GM21619 (cell line): ENCODE measurements at regions not wholly inside any gene's neighbourhood (a gene's known extent, or its start where the extent isn't known, plus 50 kb on each side); places are given as distances from the start of the nearest gene placed in this dataset.

ENCODE experiments used
- ATAC-seq: cut with Tn5 transposase; IDR thresholded peaks from one replicate; pipeline ENCODE4 v1.9.1; 2021; ENCODE audit not compliant: unreplicated experiment

DNA sequence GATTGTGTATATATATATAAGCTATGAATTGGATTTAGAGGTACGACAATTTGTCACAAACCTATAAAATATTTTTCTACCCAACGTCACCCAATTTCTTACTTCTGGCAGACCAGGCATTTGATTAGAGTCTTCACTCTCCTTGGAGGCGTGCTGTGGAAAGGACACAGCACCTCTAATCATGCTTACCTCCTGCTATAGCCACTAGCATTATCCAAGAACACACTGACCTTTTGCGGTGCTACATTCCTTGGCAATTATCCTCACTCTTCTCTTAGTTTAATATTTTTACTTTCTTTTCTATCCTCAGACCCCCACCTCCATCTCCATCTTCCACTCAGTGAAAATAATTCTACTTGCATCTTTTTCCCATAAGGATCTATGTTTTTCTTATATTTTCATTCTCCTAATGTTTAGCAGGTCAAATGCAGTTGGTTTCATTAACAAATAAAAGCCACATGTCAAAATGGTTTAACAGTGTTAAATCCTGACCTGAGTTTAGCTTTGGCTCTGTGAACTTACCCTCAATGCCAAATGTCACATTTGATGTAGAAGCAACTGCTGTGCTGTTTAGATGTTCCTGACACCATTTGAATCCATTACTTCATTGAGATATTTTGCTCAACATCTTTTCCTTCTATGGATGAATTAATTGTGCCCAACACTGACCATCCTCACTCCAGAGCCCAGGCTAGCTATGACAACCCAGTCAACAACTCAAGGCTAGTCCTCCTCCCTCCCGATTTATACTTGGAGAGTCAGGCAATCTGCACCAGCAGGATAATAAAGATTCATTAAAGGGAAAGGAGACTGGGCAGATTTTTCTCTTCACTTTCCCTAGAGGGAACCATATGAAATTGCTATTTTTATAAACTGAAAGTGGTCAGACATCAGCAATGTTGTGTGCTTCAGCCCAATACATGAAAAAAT, 240.5 kb downstream of the MREG start:
- ATAC-seq: no peak

DNA sequence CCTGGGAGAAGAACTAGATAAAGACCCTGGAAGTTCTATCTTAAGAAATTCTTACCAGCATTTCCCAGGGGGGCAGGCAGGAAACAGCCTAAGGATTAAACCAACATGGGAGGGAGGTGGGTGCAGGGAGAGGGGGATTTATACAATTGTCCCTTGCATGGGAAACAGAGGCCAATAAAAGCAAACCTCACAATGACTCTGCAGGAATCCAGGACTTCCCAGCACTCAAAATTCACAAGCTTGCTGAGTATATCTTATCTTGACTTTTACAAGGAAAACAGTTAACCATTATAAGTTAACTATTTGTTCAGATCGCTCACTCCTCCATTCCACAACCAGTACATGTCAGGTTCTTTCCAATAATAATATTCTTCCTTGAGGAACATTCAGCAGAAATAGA, 241.3 kb downstream of the MREG start:
- ATAC-seq: no peak

DNA sequence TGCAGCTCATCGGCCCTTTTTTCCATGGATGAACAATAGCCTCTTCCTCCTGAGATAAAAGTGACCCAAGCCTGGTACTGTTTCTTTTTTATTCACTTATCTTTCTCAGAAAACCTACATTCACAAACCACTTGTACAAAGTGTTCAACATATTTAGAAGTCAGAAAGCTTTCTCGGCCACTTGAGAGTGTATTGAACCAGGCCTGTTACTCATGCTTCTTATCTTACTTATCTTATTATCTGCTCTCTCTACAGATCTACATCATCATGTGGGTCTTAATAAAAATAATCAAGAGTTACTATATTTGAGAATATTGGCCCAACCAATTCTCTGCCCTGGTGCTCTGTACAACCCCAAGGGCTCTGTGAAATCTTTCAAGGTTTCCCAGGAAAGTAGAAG, 242.1 kb downstream of the MREG start:
- no peak for ATAC-seq

DNA sequence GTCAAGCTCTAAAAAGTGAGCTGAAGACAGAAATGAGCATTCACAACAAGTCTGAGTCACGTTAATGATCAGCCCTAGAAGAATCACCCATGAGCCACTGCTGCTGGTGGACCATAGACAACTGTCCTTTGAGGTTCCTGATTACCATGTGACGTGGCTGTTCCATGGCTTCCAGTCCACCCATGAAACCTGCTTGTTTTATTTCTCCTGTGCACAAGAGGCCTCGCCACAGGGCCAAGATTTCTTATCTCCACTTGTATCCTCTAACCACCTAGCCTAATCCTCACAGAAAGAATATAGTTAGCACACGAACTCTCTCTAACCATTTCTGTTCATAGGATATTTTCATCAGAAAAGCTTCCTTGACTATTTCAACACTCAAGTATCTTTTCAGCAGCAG, 242.7 kb downstream of the MREG start:
- no peak for ATAC-seq

DNA sequence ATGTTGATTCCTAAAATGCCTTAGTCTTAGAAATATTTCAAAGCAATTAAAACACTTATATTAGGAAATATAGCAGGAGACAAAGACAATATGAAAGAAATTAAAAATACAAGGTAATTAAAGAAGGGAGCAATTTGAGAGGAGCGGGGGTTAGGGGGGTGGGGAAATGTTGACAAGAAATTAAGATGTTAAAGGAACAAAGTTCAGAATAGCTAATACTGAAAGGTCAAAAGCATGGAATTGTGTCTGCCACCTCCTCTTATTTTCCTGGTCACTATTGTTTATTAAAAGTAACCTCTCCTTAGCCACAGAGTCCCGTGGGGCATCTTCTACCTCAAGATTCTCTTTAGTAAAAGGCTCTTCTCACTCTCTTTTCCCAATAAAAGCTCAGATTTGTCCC, 244.1 kb downstream of the MREG start:
- ATAC-seq: no peak

DNA sequence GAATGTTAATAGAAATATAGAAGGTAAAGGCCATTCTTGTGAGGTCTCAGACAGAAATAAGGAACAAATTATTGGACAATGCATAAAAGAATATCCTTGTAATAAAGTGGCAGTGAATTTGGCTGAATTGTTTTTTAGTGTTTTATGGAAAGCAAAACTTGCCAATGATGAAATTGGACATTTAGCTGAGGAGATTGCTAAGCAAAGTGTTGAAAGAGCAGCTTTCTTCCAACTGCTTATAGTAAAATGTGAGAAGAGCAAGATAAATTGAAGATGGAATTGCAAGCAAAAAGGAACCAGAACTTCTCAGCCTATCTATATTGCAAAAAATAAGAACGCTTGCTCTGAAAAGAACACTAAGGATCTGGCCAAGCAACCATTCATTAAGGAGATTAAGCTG, 245.7 kb downstream of the MREG start:
- ATAC-seq: no peak

DNA sequence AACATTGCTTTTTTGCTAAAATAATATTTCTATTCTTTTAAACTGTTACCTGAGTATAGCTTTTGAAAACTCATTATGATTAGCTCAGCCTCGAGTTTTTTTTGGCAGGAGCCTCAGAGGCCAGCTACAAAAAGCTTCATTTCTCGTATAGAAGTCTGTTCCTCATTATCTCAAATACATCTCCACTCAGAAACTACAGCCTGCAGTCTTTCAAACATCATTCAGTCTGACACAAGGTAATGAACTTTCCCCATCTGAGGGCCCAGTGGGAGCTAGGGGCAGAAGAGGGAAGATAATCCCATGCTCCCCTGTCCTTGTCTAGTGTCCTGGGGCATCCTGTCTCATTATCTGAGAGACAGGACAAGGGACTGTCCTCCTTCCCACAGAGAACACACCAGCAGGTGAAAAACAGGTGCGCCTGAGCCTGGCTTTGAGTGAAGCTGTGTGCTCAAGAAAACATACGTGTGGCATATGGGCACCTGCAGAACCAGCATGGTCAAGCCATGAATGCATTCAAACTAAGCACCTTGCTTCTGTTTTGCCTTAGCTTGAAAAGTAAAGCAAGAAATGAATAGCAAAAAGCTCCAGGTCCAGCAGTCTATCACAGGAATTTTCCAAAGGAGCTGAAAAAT, 247.5 kb downstream of the MREG start:
- ATAC-seq: no peak

DNA sequence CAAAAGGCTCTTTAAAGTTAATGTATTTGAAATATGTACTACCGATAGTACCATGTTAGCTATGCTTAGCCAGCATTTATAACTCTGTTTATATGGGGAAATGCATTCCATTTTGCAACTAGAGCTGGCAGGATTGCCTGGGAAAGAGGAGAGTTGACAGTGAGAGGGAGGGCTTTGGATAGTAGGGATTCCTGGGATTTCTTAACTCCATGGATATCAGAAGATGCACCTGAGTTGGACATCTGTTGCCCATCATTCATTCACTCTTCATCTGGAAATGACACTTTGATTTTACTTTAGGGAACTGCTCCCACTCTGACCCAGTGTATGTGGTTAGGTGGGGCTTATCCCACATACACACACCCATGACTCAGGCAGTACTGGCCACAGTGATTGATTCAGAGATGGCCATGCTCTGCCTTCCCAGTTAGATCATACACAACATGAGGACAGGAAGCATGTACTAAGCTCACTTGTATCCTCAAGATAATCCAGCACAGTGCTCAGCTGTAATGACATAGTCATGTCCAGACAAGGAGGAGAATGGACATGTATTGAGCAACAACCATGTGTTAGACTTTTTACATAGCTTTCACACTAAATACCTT, 248.8 kb downstream of the MREG start:
- no peak for ATAC-seq

DNA sequence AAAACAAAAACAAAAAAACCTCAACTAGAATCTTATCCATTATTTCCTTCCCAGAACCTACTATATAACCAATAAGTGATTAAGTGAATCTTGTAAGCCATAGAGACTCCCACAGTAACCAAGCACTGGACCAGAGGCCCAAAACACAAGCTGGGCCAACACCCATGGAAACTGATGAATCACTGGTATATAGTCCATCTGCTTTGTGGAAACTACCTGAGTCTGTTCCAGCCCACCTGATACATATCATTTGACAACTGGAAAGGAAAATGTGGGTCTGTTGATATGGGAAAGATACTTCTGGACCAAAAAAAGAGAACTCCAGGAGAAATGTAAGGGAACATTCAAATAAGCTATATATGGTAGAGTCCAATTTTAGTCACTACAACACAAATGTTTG, 252.8 kb downstream of the MREG start:
- no peak for ATAC-seq

DNA sequence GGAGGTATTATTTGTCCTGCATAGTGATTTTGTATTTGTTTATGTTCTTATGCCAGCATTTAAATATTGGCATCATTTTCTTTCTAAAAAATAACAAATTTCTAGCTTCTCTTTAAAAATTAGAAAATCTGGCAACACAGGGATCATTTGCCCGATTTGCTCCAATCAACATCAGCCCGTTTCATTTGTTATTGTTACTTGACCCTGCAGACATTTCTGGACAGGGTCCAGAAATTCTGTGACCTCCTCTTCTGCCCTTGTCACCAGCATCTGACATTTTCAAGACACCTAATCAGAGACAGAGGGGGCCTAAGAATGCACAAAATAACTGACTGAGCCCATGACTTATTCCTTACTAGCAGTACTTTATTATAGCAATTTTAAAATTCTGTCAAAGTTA, 253.3 kb downstream of the MREG start:
- no peak for ATAC-seq

DNA sequence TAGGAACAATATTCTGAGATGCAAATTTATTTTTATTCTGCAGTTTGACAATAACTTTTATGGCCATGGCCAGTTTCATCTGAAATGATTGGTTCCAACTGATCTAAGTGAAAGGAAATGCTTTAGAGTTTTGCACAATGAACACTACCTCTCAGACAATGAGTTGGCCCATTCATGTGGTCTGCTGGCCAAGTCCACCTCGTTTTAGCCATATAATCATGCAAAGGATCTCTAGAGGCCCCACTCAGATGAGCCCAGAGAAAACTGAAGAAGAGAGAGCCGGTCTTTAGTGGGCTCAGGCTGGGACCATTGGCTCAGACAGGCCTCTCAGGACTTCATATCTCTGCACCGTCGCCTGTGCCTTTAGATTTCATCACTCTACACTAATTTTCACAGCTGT, 254.7 kb downstream of the MREG start:
- ATAC-seq: no peak

DNA sequence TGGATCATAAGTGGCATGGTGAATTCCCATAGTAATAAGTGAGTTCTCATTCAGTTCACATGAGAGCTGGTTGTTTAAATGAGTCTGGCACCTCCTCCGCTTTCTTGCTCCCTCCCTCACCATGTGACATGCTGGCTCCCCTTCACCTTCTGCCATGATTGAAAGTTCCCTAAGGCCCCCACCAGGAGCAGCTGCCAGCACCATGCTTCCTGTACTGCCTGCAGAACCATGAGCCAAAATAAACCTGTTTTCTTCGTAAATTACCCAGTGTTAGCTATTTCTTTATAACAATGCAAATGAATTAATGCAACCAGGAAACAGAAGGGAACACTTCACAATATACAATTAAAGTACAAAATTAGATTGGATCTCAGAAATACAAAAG, 257.0 kb downstream of the MREG start:
- no peak for ATAC-seq

DNA sequence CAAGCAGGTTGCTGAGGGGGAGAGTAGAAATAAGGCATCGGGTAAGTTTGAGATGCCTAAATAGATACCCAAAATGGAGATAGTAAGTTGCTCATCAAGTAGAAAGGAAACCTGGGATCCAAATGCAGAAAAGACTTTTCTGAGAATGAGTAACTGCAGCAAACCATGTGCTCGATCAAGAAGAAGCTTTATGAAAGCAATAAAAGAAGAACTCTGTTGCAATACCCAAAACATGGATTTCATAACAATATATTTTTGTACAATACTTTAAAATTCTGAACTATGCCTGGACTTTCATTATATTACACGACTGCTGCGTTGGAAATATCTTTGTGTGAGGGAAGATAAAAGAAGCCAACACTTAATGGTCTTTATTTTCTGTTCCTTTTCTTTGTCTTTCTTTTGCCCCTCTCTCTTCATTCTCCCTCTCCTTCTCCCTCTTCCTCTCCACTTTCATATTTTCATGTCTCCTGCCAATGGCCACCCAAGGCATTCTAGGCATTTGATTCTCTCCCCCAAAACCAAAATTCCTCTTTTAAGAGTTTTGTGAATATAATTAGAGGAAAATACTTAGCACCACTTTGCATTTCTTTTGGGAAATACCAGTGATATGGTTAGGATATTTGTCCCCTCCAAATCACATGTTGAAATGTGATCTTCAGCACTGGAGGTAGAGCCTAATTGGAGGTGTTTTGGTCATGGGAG, 257.6 kb downstream of the MREG start:
- ATAC-seq: no peak

DNA sequence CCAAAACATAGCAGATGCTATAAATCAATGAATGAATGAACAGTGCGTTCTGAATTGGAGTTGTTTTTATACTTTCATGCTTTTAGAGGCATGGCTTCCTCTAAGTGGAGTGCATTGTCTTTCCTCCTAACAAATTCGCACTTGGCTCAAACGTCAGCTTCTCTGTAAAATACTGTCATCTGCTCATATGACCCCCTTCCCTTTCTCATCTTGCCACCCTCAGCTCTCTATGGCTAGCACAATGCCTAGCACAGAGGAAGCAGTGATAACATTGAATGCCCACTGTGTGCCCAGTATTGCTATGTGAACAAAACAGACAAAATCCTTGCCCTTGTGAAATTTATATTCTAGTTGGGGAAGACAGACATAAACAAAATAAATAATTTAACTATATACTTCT, 258.8 kb downstream of the MREG start:
- ATAC-seq: no peak

DNA sequence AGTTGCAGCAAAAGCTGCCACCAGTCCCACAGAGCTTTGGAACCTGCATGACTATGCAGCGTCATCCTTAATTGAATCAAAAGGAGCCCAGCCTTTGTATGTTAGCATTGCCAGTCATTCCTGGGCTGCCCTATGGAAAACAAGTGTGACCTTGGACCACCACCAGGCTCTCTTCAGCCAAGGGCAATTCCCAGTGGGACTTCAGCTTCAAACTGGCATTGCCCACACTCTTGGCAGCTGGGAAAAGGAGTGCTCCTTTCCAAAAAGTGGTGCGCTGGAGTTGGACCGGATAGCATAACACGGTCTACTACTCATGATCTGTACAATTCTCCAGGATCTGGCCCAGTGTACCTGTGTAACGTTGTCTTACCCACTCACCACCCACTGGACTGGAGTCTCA, 259.5 kb downstream of the MREG start:
- ATAC-seq: no peak

DNA sequence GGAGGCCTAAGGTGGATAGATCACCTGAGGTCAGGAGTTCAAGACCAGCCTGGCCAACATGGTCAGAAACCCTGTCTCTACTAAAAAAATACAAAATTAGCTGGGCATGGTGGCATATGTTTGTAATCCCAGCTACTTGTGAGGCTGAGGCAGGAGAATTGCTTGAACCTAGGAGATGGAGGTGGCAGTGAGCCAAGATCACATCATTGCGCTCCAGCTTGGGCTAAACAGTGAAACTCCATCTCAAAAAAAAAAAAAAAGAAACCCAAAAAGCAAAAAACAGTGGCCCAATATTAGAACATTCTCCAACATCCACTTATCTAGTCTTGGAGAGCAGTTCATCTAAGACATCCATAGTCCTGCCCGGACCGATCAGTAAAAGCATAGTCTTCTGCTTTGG, 260.4 kb downstream of the MREG start:
- ATAC-seq: no peak

DNA sequence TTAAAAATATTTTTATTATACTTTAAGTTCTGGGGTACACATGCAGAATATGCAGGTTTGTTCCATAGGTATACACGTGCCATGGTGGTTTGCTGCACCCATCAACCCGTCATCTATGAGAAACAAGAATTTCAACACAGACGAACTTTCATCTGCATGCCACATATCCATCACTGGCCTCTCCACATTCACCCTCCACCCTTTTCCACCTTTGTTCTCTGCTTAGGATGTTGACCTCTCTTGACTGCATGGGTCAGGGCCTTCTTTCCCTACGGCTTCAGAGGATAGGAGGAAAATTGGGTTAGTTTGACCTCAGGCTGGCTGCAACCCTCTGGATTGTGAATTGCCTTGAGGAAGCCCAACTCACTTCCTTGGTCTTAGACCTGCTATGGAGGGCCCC, 260.9 kb downstream of the MREG start:
- ATAC-seq: no peak

DNA sequence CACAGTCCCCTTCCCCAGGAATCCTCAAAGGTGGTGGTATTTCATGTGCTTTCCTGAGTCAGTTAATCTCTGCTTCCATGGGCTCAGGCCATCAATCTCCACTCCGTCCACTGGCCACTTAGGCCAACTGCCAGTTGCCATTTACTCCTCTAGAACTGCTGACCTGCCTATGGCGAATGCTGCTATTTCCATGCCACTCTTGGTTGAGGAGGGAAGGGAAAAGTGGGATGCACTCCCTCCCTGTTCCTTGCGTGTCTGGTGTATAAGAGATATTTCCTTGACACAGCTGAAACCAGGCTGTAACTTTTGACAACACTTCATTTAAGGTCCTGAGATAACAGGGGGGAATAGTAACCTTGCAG, 261.5 kb downstream of the MREG start:
- ATAC-seq: no peak

DNA sequence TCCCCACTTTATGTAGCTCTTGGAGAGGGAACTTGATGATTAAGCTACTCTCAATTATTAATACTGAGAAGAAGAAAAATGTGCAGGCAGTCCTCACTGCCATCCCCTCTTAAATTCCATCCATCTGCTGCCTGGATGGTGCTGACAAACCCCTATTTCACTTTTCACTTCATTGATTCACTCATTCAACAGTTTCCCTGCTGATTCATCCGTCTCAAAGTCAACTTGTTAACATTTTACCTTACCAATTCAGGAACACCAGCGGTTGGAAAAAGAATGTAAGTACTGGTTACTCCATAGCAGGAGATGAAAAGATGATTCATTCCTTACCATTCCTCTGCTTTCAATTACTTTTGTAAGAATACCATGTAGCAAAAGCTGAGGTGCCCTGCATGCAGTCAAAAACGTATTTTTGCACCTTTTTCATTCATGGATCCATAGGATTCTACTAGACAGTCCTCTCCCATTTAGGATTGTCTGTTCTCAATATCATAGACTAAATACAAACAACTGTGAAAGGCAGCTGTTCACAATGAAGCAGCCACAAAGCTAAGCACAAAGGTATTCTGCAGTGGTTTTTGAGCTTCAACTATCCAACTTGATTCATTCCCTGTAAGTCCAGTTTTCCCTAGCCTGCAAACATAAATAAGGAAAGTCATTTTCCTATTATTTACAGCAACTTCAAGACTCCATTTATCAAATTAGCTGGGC, 262.0 kb downstream of the MREG start:
- ATAC-seq: no peak

DNA sequence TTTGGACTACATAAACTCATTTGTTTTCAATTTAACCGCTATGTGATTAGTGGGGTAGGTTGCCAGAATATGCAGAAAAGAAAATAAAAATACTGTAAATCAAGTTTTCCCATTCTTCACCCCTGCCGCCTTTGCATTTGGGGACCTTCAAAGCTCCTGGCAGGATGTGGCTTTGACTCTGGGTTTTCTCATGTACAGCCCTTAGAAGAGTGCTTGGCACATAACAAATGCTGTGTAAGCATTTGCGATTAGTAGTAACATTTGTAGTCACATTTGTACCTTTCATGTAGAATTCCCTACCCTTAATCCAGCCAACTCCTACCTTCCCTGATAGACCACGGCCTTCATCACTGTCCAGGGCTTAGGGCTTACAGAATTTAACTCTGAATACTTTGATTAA, 262.6 kb downstream of the MREG start:
- ATAC-seq: no peak
